ENCODE measurements at regions not wholly inside any gene's neighbourhood (a gene's known extent, or its start where the extent isn't known, plus 50 kb on each side); places are given as distances from the start of the nearest gene placed in this dataset.

DNA sequence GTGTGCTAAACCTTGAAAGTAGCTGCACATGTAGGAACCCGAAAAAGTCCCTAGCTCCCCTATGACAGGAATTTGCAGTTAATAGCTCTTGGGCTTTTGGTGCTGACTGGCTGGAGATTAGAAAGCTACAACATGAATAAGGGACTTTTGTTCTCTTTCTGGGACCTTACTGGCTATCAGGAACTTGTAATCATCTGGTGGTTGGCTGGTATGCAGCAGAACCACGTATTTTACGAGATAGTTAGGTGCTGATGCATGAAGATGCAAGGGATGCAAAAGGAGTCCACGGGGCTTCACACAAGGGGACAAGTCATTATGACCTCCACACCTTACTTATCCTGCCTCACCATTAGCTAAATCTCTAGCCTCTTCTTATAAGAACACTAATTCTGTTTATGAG, 190.2 kb upstream of the NRXN1 start:
- H3K9me3 ChIP-seq (ENCODE audit: control insufficient read depth, insufficient read depth, low read length), result no peaks in the 10 kb centered on the region
- no peak overlapping the region for H3K4me3 ChIP-seq (ENCODE audit: low read depth, low read length)
- H3K4me1 ChIP-seq (ENCODE audit: control insufficient read depth, insufficient read depth, low read length), result peaks cover 5% of the 10 kb centered on the region
- no peak overlapping the region for H3K9ac ChIP-seq (ENCODE audit: low read depth, low read length)
- no peaks in the 10 kb centered on the region for H3K27me3 ChIP-seq (ENCODE audit: control insufficient read depth, insufficient read depth, low read length)
- H3K36me3 ChIP-seq (ENCODE audit: control insufficient read depth, insufficient read depth, low read length), result no peaks in the 10 kb centered on the region

DNA sequence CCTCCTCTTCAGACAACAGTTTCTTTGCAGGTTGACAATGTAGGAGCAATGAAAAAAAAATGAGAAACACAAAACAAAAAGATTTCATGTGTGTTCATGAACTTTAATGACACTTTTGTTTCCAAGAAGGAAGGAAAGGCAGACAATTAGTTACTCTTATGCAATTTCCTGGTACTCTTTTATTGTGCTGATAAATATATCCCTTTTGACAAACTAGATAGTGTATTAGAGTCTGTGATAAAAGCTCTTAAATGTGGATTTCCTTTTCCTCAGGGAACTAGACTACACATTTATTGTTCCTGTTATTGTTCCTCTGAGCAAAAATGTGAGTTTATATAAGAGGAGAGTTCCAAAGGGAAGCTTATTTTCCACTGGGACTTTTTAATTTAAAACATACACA, 188.7 kb upstream of the NRXN1 start:
- H3K27me3 ChIP-seq (ENCODE audit: control insufficient read depth, insufficient read depth, low read length), result no peaks in the 10 kb centered on the region
- peaks cover 5% of the 10 kb centered on the region for H3K4me1 ChIP-seq (ENCODE audit: control insufficient read depth, insufficient read depth, low read length)
- no peaks in the 10 kb centered on the region for H3K36me3 ChIP-seq (ENCODE audit: control insufficient read depth, insufficient read depth, low read length)
- H3K9me3 ChIP-seq (ENCODE audit: control insufficient read depth, insufficient read depth, low read length), result no peaks in the 10 kb centered on the region
- H3K4me3 ChIP-seq (ENCODE audit: low read depth, low read length), result no peak overlapping the region
- H3K9ac ChIP-seq (ENCODE audit: low read depth, low read length), result no peak overlapping the region

GRCh38 chr2:51220080-51220479, 188.1 kb upstream of the NRXN1 start:
- Histone ChIP-seq H3K4me3 (ENCODE audit: low read depth, low read length) (no peak overlapping the region), H3K36me3 (ENCODE audit: control insufficient read depth, insufficient read depth, low read length) (no peaks in the 10 kb centered on the region), H3K9ac (ENCODE audit: low read depth, low read length) (no peak overlapping the region), H3K27me3 (ENCODE audit: control insufficient read depth, insufficient read depth, low read length) (no peaks in the 10 kb centered on the region), H3K4me1 (ENCODE audit: control insufficient read depth, insufficient read depth, low read length) (peaks cover 5% of the 10 kb centered on the region), H3K9me3 (ENCODE audit: control insufficient read depth, insufficient read depth, low read length) (no peaks in the 10 kb centered on the region)

- no peaks in the 10 kb centered on the region for H3K9me3 ChIP-seq (ENCODE audit: control insufficient read depth, insufficient read depth, low read length)
- H3K27me3 ChIP-seq (ENCODE audit: control insufficient read depth, insufficient read depth, low read length), result no peaks in the 10 kb centered on the region
- H3K4me1 ChIP-seq (ENCODE audit: control insufficient read depth, insufficient read depth, low read length), result peaks cover 5% of the 10 kb centered on the region
- no peak overlapping the region for H3K4me3 ChIP-seq (ENCODE audit: low read depth, low read length)
- H3K36me3 ChIP-seq (ENCODE audit: control insufficient read depth, insufficient read depth, low read length), result no peaks in the 10 kb centered on the region
- H3K9ac ChIP-seq (ENCODE audit: low read depth, low read length), result no peak overlapping the region
Measured at GRCh38 chr2:51219468-51219867, 187.5 kb upstream of the NRXN1 start.

DNA sequence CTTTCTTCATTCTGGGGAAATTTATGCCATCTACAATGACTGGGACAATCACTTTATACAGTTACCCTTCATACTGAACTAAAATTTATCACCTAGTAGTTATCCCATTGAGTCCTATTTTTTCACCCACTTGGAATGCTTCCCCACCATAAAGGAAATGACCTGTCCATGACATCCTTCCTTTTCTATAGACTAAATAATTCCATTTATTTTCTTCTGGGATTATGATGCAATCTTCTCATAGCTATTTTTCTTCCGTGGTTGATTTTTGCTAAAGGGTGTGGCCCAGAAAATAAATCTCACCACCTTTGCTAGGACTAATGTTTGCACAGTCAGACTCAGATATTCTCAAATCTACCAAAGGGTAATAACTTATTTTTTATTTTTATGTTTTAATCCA, 186.1 kb upstream of the NRXN1 start:
- Histone ChIP-seq H3K9me3 (ENCODE audit: control insufficient read depth, insufficient read depth, low read length) (no peaks in the 10 kb centered on the region), H3K4me3 (ENCODE audit: low read depth, low read length) (no peak overlapping the region), H3K4me1 (ENCODE audit: control insufficient read depth, insufficient read depth, low read length) (peaks cover 5% of the 10 kb centered on the region), H3K27me3 (ENCODE audit: control insufficient read depth, insufficient read depth, low read length) (no peaks in the 10 kb centered on the region), H3K36me3 (ENCODE audit: control insufficient read depth, insufficient read depth, low read length) (no peaks in the 10 kb centered on the region), H3K9ac (ENCODE audit: low read depth, low read length) (no peak overlapping the region)

DNA sequence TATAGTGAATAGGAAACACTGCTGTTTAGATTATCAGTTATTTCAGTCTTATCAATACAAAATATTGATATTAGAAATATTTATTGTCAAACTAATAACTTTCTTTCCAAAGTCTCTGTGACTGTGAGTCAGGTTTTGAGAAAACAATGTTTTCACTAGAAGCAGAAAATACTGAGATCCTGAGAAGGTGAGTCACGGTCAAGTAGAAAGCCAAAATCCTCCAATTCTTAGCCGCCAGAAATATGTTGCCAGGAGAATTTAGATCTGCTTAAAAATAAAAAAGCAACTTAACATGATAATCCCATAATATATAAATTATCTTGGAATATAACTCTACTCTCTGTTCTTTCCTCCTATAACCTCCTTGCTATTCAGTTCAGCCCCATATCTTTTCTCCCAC, 181.9 kb upstream of the NRXN1 start:
- H3K36me3 ChIP-seq (ENCODE audit: control insufficient read depth, insufficient read depth, low read length), result no peaks in the 10 kb centered on the region
- H3K27me3 ChIP-seq (ENCODE audit: control insufficient read depth, insufficient read depth, low read length), result no peaks in the 10 kb centered on the region
- no peaks in the 10 kb centered on the region for H3K9me3 ChIP-seq (ENCODE audit: control insufficient read depth, insufficient read depth, low read length)
- no peak overlapping the region for H3K4me3 ChIP-seq (ENCODE audit: low read depth, low read length)
- H3K9ac ChIP-seq (ENCODE audit: low read depth, low read length), result no peak overlapping the region
- H3K4me1 ChIP-seq (ENCODE audit: control insufficient read depth, insufficient read depth, low read length), result no peaks in the 10 kb centered on the region

GRCh38 chr2:51212374-51212773, 180.4 kb upstream of the NRXN1 start:
- H3K9ac ChIP-seq (ENCODE audit: low read depth, low read length), result no peak overlapping the region
- no peak overlapping the region for H3K4me3 ChIP-seq (ENCODE audit: low read depth, low read length)
- H3K4me1 ChIP-seq (ENCODE audit: control insufficient read depth, insufficient read depth, low read length), result no peaks in the 10 kb centered on the region
- no peaks in the 10 kb centered on the region for H3K27me3 ChIP-seq (ENCODE audit: control insufficient read depth, insufficient read depth, low read length)
- no peaks in the 10 kb centered on the region for H3K9me3 ChIP-seq (ENCODE audit: control insufficient read depth, insufficient read depth, low read length)
- no peaks in the 10 kb centered on the region for H3K36me3 ChIP-seq (ENCODE audit: control insufficient read depth, insufficient read depth, low read length)

DNA sequence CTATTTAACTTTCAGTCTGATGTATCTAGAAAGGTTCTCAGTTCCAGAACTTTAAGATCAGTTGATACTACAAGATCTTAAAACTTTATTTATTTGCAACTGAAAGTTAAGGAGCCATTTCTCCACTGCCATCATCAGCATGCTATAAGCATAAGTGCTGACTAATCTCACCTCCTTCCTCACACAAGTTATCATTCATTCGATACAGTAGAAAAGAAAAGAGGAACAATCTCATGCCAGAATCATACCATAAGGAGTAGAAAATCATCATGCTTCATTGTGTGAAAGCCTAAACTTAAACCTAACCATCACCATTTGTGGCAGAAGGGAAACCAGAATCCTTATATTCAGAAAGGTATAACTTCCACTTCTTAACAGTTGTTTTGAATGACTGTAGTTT, 176.6 kb upstream of the NRXN1 start:
- Histone ChIP-seq H3K27me3 (ENCODE audit: control insufficient read depth, insufficient read depth, low read length) (no peaks in the 10 kb centered on the region), H3K9ac (ENCODE audit: low read depth, low read length) (no peak overlapping the region), H3K4me1 (ENCODE audit: control insufficient read depth, insufficient read depth, low read length) (no peaks in the 10 kb centered on the region), H3K4me3 (ENCODE audit: low read depth, low read length) (no peak overlapping the region), H3K9me3 (ENCODE audit: control insufficient read depth, insufficient read depth, low read length) (no peaks in the 10 kb centered on the region), H3K36me3 (ENCODE audit: control insufficient read depth, insufficient read depth, low read length) (no peaks in the 10 kb centered on the region)

GRCh38 chr2:51201295-51201694, 169.4 kb upstream of the NRXN1 start:
- no peak overlapping the region for H3K9ac ChIP-seq (ENCODE audit: low read depth, low read length)
- H3K4me1 ChIP-seq (ENCODE audit: control insufficient read depth, insufficient read depth, low read length), result no peaks in the 10 kb centered on the region
- no peaks in the 10 kb centered on the region for H3K36me3 ChIP-seq (ENCODE audit: control insufficient read depth, insufficient read depth, low read length)
- H3K27me3 ChIP-seq (ENCODE audit: control insufficient read depth, insufficient read depth, low read length), result no peaks in the 10 kb centered on the region
- no peaks in the 10 kb centered on the region for H3K9me3 ChIP-seq (ENCODE audit: control insufficient read depth, insufficient read depth, low read length)
- no peak overlapping the region for H3K4me3 ChIP-seq (ENCODE audit: low read depth, low read length)

- H3K9ac ChIP-seq (ENCODE audit: low read depth, low read length), result no peak overlapping the region
- no peaks in the 10 kb centered on the region for H3K9me3 ChIP-seq (ENCODE audit: control insufficient read depth, insufficient read depth, low read length)
- H3K36me3 ChIP-seq (ENCODE audit: control insufficient read depth, insufficient read depth, low read length), result no peaks in the 10 kb centered on the region
- no peaks in the 10 kb centered on the region for H3K27me3 ChIP-seq (ENCODE audit: control insufficient read depth, insufficient read depth, low read length)
- no peaks in the 10 kb centered on the region for H3K4me1 ChIP-seq (ENCODE audit: control insufficient read depth, insufficient read depth, low read length)
- H3K4me3 ChIP-seq (ENCODE audit: low read depth, low read length), result no peak overlapping the region
Measured at GRCh38 chr2:51194656-51195055, 162.7 kb upstream of the NRXN1 start.

- Histone ChIP-seq H3K27me3 (ENCODE audit: control insufficient read depth, insufficient read depth, low read length) (no peaks in the 10 kb centered on the region), H3K9ac (ENCODE audit: low read depth, low read length) (no peak overlapping the region), H3K4me1 (ENCODE audit: control insufficient read depth, insufficient read depth, low read length) (peaks cover 9% of the 10 kb centered on the region), H3K9me3 (ENCODE audit: control insufficient read depth, insufficient read depth, low read length) (no peaks in the 10 kb centered on the region), H3K4me3 (ENCODE audit: low read depth, low read length) (no peak overlapping the region), H3K36me3 (ENCODE audit: control insufficient read depth, insufficient read depth, low read length) (no peaks in the 10 kb centered on the region)
Measured at GRCh38 chr2:51170273-51170672, 138.3 kb upstream of the NRXN1 start.

DNA sequence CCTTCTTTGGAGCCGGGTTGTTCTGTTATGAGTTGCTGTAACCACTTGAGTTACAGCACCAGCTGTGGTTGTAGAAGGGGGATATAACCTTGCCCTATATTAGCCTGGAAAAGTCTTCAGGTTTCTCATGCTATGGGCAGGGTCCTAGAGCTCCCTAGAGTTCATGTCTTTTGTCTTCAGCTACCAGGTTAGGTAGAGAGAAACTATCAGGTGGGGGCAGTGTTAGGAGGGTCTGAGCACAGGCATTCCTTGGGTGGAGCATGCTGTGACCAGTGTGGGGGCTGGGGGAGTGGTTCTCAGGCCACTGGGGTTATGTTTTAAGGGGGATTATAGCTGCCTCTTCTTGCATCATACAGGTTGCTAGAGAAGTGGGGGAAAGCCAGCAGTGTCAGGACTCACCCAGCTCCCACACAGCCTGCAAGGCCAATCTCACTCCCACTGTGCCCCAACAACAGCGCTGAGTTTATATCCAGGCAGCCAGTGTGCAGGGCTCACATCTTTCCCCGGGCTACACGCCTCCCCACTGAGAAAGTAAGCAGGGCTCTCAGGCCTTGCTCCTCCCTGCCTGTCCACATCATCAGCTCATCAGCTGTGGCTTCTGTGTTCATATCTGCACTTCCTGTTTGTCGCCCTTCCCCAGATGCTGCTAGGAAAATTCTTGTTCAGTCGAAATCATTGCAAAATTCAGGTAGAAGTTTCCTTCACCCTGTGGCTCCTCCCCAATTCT, 133.8 kb upstream of the NRXN1 start:
- Histone ChIP-seq H3K4me3 (ENCODE audit: low read depth, low read length) (no peak overlapping the region), H3K9ac (ENCODE audit: low read depth, low read length) (no peak overlapping the region), H3K36me3 (ENCODE audit: control insufficient read depth, insufficient read depth, low read length) (no peaks in the 10 kb centered on the region), H3K4me1 (ENCODE audit: control insufficient read depth, insufficient read depth, low read length) (peaks cover 9% of the 10 kb centered on the region), H3K27me3 (ENCODE audit: control insufficient read depth, insufficient read depth, low read length) (no peaks in the 10 kb centered on the region), H3K9me3 (ENCODE audit: control insufficient read depth, insufficient read depth, low read length) (no peaks in the 10 kb centered on the region)
